K562 (cell line): ENCODE measurements at regions not wholly inside any gene's neighbourhood (a gene's known extent, or its start where the extent isn't known, plus 50 kb on each side); places are given as distances from the start of the nearest gene placed in this dataset.

ENCODE experiments used
- ATAC-seq: fragments of 200-7000 bp; cut with Tn5 transposase; 3 replicates; pipeline ENCODE4 v1.9.1; 2020; ENCODE audit warnings: moderate library complexity
- BruUV-seq: library from RNA; stranded (reverse); fragments of 400-500 nt; replicated peaks from 2 replicates; lab custom pipeline; 2021; lab: Mats Ljungman, UMichigan
- CTCF ChIA-PET: fragments of 300-600 bp; formaldehyde crosslinking; extraction: SDS; loops from one replicate; lab custom pipeline; 2021; ENCODE audit warnings: low intra/inter-chr PET ratio; lab: Yijun Ruan, JAX
- POLR2A ChIA-PET: fragments of 300-600, 350-650 bp; sonication (Branson Sonifier 250); formaldehyde crosslinking; extraction: SDS; loops from one replicate; lab custom pipeline; 2021; ENCODE audit warnings: antibody characterized with exemption, inconsistent platforms; lab: Yijun Ruan, JAX
- DNase-seq, 4 experiments: peaks; one replicate each; pipeline versions ENCODE4 v3.0.0 to v3.0.0-alpha.2; 2011 to 2018; ENCODE audit warnings: low spot score in 3 of 4, mixed read lengths in 3 of 4; ENCODE audit errors: extremely low read depth in 1 of 4
- FAIRE-seq: peaks from 2 replicates; lab custom pipeline; 2011; peaks lifted over from hg19 to GRCh38; lab: Jason Lieb, UNC
- H2AFZ ChIP-seq: 2 replicates; pipeline ENCODE4 v1.6.0; 2011; ENCODE audit warnings: low read depth, low read length, control low read depth, inconsistent platforms
- H3K27ac ChIP-seq: fragments of 200-600 bp; 3 replicates; pipeline ENCODE4 v1.8.0; 2011; ENCODE audit warnings: low read depth, mild to moderate bottlenecking, control low read depth, inconsistent platforms, low read length, moderate library complexity, mixed read lengths; ENCODE audit errors: extremely low read depth
- H3K27me3 ChIP-seq, 2 experiments: fragments of 300-600 bp in 1 of 2; 2 replicates in 1 of 2; 3 replicates in 1 of 2; pipeline versions ENCODE4 v1.6.0 to v1.8.0; 2011; ENCODE audit warnings: inconsistent platforms in 2 of 2, low read length in 2 of 2, mild to moderate bottlenecking in 1 of 2, mixed read lengths in 1 of 2, moderate library complexity in 1 of 2; ENCODE audit not compliant: control insufficient read depth in 2 of 2, insufficient read depth in 2 of 2
- H3K36me3 ChIP-seq: fragments of 300-600 bp; 3 replicates; pipeline ENCODE4 v1.8.0; 2011; ENCODE audit warnings: mild to moderate bottlenecking, low read length, inconsistent platforms; ENCODE audit not compliant: control insufficient read depth, insufficient read depth
- H3K4me1 ChIP-seq, 2 experiments: fragments of 200-600 bp in 1 of 2; replicated peaks in 1 of 2; 2 replicates in 1 of 2; 3 replicates in 1 of 2; pipeline versions ENCODE4 v1.5.1 to v1.8.0; 2011; ENCODE audit warnings: inconsistent platforms in 2 of 2, low read length in 2 of 2, mild to moderate bottlenecking in 1 of 2, mixed read lengths in 1 of 2, moderate library complexity in 1 of 2; ENCODE audit not compliant: control insufficient read depth in 2 of 2, insufficient read depth in 2 of 2
- H3K4me2 ChIP-seq: 2 replicates; pipeline ENCODE4 v1.6.1; 2011; ENCODE audit warnings: low read length, control low read depth, inconsistent platforms, mixed read lengths; ENCODE audit not compliant: insufficient read depth
- H3K4me3 ChIP-seq: fragments of 200-600 bp; sonication (generic), shearing (Covaris generic); 2 replicates; pipeline ENCODE4 v1.5.1; 2016; ENCODE audit warnings: control low read depth, inconsistent platforms
- H3K79me2 ChIP-seq: fragments of 200-600 bp; 3 replicates; pipeline ENCODE4 v1.8.0; 2011; ENCODE audit warnings: low read length, inconsistent platforms; ENCODE audit not compliant: control insufficient read depth, insufficient read depth
- H3K9ac ChIP-seq, 2 experiments: 2 replicates each; pipeline versions ENCODE4 v1.6.0 to v1.6.1; 2011; ENCODE audit warnings: low read depth in 2 of 2, low read length in 2 of 2, control low read depth in 1 of 2, inconsistent platforms in 1 of 2, mild to moderate bottlenecking in 1 of 2, mixed read lengths in 1 of 2; ENCODE audit not compliant: insufficient read depth in 1 of 2
- H3K9me1 ChIP-seq: one replicate; pipeline ENCODE4 v1.6.0; 2011; ENCODE audit warnings: inconsistent platforms, mild to moderate bottlenecking, low read length, moderate library complexity; ENCODE audit not compliant: control insufficient read depth, insufficient read depth
- H3K9me3 ChIP-seq: replicated peaks from 2 replicates; pipeline ENCODE4 v1.5.1; 2011; ENCODE audit warnings: low read depth, low read length, inconsistent platforms; ENCODE audit not compliant: control insufficient read depth, insufficient read depth
- H4K20me1 ChIP-seq: replicated peaks from 2 replicates; pipeline ENCODE4 v1.6.1; 2011; ENCODE audit warnings: low read length, inconsistent platforms, mixed read lengths; ENCODE audit not compliant: control insufficient read depth, insufficient read depth
- CEBPG ChIP-seq, 3 experiments: fragments of 200-800 bp in 1 of 3; sonication (Bioruptor generic) in 1 of 3; sonication (generic) in 1 of 3; formaldehyde crosslinking in 1 of 3; IDR thresholded peaks in 2 of 3; conservative IDR thresholded peaks in 1 of 3; 2 replicates each; pipeline versions ENCODE4 v1.6.1 to v1.8.0; 2016 to 2022; ENCODE audit warnings: missing compliant biosample characterization in 2 of 3, missing genetic modification characterization in 2 of 3, mild to moderate bottlenecking in 1 of 3, missing genetic modification reagents in 1 of 3
- MAFG ChIP-seq: fragments of 450-650 bp; conservative IDR thresholded peaks from 2 replicates; pipeline ENCODE4 v1.6.1; 2016; ENCODE audit warnings: missing genetic modification characterization, missing compliant biosample characterization
- NEUROD1 ChIP-seq: fragments of 150-350 bp; IDR thresholded peaks from 2 replicates; pipeline ENCODE4 v1.6.1; 2014; ENCODE audit warnings: borderline replicate concordance, low read length, low read depth; ENCODE audit not compliant: partially characterized antibody
- PHTF2 ChIP-seq: fragments of 250-450 bp; sonication (Bioruptor Pico); IDR thresholded peaks from 2 replicates; pipeline ENCODE4 v1.5.0; 2021; ENCODE audit warnings: mild to moderate bottlenecking
- RAD51 ChIP-seq: fragments of 450-650 bp; IDR thresholded peaks from 2 replicates; pipeline ENCODE4 v1.7.1; 2016; ENCODE audit warnings: low read depth, mild to moderate bottlenecking, borderline replicate concordance
- TCFL5 ChIP-seq: fragments of 250-450 bp; sonication (Bioruptor Pico); conservative IDR thresholded peaks from 2 replicates; pipeline ENCODE4 v1.6.1; 2021; ENCODE audit warnings: mild to moderate bottlenecking, moderate library complexity, matching md5 sums
- WGBS: fragments of 100-300 bp; shearing (Covaris generic); methylation state at CpG from one replicate; pipeline ENCODE4 v1.1.6; 2016; ENCODE audit warnings: low coverage, mixed read lengths; ENCODE audit not compliant: insufficient coverage; ENCODE audit errors: missing lambda C conversion rate; 5-methylcytosine and 5-hydroxymethylcytosine counted together
- in situ Hi-C: fragments of 300-500 bp; cut with MboI; formaldehyde crosslinking; loops from 4 replicates; pipeline ENCODE4 v1.15.0; 2018; ENCODE audit warnings: inconsistent platforms, mixed read lengths
- intact Hi-C: fragments of 100-400 bp; cut with micrococcal nuclease; formaldehyde crosslinking; loops from 2 replicates; pipeline ENCODE4 v1.14.2; 2022
- TF ChIP-seq, protein P1 (sequence below): fragments of 250-450 bp; sonication (Bioruptor Pico); IDR thresholded peaks from 2 replicates; pipeline ENCODE4 v1.4.0; 2020; ENCODE audit warnings: mild to moderate bottlenecking, moderate library complexity, borderline replicate concordance
- TF ChIP-seq, protein P2 (sequence below): fragments of 450-650 bp; IDR thresholded peaks from 2 replicates; pipeline ENCODE4 v1.7.1; 2018; ENCODE audit warnings: mild to moderate bottlenecking, low read depth; ENCODE audit not compliant: partially characterized antibody

GRCh38 chr2:76378140-76378539, 667.4 kb upstream of the GCFC2 start (continued):
- TF ChIP-seq, protein P1, sequence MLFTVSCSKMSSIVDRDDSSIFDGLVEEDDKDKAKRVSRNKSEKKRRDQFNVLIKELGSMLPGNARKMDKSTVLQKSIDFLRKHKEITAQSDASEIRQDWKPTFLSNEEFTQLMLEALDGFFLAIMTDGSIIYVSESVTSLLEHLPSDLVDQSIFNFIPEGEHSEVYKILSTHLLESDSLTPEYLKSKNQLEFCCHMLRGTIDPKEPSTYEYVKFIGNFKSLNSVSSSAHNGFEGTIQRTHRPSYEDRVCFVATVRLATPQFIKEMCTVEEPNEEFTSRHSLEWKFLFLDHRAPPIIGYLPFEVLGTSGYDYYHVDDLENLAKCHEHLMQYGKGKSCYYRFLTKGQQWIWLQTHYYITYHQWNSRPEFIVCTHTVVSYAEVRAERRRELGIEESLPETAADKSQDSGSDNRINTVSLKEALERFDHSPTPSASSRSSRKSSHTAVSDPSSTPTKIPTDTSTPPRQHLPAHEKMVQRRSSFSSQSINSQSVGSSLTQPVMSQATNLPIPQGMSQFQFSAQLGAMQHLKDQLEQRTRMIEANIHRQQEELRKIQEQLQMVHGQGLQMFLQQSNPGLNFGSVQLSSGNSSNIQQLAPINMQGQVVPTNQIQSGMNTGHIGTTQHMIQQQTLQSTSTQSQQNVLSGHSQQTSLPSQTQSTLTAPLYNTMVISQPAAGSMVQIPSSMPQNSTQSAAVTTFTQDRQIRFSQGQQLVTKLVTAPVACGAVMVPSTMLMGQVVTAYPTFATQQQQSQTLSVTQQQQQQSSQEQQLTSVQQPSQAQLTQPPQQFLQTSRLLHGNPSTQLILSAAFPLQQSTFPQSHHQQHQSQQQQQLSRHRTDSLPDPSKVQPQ, result no peak
- TF ChIP-seq TCFL5 (CRISPR knock-in tag), result no peak
- TF ChIP-seq, all 486 proteins: peak for 0

DNA sequence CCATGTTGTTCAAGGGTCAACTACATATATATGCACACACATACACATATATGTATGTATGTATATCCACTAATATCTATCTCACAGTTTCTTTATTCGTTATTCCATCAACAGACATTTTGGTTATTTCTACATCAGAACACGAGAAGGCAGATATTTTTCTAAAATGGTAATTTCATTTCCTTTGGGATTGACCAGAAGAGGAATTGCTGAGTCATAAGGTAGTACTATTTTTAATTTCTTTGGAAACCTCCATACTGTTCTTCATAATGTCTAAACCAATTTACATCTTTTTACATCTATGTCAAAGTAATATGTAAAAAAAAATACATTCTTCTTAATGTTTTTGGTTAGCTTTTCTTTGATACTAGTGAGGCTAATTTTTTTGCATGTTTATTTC, 630.7 kb upstream of the GCFC2 start:
- no peaks in the 10 kb centered on the region for H3K9me1 ChIP-seq
- DNase-seq (no peak), ATAC-seq (no peak), FAIRE-seq (no peak)
- H3K27me3 ChIP-seq, result no peaks in the 10 kb centered on the region
- H4K20me1 ChIP-seq, result no peaks in the 10 kb centered on the region
- no peaks in the 10 kb centered on the region for H3K9me3 ChIP-seq
- in situ Hi-C loops, result no loop called here
- H2AFZ ChIP-seq, result no peak overlapping the region
- no TSS peak for BruUV-seq
- ChIA-PET POLR2A (no interaction called here), CTCF (no interaction called here)
- intact Hi-C loops, result no loop called here
- WGBS, result 0% methylated on average over 2 of the region's 2 CpGs
- H3K9ac ChIP-seq, result no peak overlapping the region
- H3K4me2 ChIP-seq, result no peak overlapping the region
- H3K36me3 ChIP-seq, result no peaks in the 10 kb centered on the region
- no peaks in the 10 kb centered on the region for H3K4me1 ChIP-seq
- H3K79me2 ChIP-seq, result no peaks in the 10 kb centered on the region
- TF ChIP-seq RAD51 (no peak), CEBPG (CRISPR knock-in tag; IDR thresholded peaks at IDR 0.05) (no peak), CEBPG (tag; conservative IDR thresholded peaks at IDR 0.05 in 1 of 2, IDR thresholded peaks at IDR 0.05 in 1 of 2) (no peak), MAFG (tag) (0 out of 2 replicates have a peak, but pooled peaks have one; percentile 11), PHTF2 (CRISPR knock-in tag) (no peak), NEUROD1 (no peak)
- TF ChIP-seq, protein P2, sequence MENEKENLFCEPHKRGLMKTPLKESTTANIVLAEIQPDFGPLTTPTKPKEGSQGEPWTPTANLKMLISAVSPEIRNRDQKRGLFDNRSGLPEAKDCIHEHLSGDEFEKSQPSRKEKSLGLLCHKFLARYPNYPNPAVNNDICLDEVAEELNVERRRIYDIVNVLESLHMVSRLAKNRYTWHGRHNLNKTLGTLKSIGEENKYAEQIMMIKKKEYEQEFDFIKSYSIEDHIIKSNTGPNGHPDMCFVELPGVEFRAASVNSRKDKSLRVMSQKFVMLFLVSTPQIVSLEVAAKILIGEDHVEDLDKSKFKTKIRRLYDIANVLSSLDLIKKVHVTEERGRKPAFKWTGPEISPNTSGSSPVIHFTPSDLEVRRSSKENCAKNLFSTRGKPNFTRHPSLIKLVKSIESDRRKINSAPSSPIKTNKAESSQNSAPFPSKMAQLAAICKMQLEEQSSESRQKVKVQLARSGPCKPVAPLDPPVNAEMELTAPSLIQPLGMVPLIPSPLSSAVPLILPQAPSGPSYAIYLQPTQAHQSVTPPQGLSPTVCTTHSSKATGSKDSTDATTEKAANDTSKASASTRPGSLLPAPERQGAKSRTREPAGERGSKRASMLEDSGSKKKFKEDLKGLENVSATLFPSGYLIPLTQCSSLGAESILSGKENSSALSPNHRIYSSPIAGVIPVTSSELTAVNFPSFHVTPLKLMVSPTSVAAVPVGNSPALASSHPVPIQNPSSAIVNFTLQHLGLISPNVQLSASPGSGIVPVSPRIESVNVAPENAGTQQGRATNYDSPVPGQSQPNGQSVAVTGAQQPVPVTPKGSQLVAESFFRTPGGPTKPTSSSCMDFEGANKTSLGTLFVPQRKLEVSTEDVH, result no peak
- H3K27ac ChIP-seq, result no peak overlapping the region
- no peak overlapping the region for H3K4me3 ChIP-seq
